ENCODE measurements at regions not wholly inside any gene's neighbourhood (a gene's known extent, or its start where the extent isn't known, plus 50 kb on each side); places are given as distances from the start of the nearest gene placed in this dataset.

- ChIA-PET POLR2A (no interaction called here), CTCF (no interaction called here)
- H3K9me3 Mint-ChIP-seq (ENCODE audit: insufficient read depth): peaks cover 4% of the 10 kb centered on the region
- H3K4me1 Mint-ChIP-seq (ENCODE audit: low read depth): no peaks in the 10 kb centered on the region
- no peak for DNase-seq
- no peak overlapping the region for H3K4me3 Mint-ChIP-seq
- H3K27me3 Mint-ChIP-seq (ENCODE audit: low read depth): no peaks in the 10 kb centered on the region
- H3K36me3 Mint-ChIP-seq (ENCODE audit: low read depth): no peaks in the 10 kb centered on the region
- no peak for ATAC-seq
- no peak overlapping the region for H3K27ac Mint-ChIP-seq
Observed at GRCh38 chr4:115803825-115804224, 690.4 kb upstream of the NDST4 start.

DNA sequence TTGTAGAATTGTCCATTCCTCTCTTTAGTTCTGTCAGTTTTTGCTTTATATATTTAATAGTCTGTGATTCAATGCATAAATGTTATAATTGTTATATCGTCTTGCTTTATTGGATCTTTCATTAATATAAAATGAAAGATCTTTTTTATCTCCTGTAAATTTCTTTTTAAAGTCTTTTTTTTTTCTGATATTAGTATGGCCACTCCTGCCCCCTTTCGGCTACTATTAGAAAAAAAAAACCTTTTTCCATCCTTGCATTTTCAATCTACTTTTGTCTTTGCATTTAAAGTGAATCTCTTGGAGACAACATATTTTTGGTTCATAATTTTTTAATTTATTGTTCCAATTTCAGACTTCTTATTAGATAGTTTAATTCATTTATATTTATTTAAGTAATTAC lies 677.4 kb upstream of the NDST4 start:
- ATAC-seq: no peak
- no peak overlapping the region for H3K4me3 Mint-ChIP-seq
- CTCF ChIA-PET: no interaction called here

DNA sequence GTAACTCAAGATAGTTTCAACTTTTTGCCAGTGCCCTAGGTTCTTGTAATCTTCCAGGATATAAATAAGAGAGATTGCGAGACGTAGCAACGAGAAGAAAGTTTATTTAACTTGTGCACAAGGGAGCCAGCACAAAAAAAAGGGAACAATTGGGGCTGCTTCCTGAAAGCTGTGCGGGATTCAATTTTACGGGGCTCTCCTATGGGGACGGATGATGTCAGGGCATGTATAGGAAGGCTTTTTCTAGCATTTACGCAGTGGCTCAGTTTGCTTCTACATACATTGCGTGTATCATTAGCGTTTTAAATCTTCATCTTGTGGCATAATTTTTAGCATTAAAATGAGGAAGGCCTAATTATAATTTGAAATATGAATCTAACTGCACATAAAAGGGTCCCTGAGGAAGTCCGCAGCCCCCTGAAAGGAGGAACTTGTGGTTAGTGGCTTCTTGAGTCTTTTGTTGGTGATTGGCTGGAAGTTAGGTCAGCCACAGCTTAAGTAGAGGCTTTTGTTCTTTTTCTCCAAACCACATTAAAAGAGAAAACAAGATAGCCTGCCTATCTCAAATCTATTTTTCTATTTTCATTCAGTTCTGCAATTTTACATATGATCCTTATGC lies 668.2 kb upstream of the NDST4 start:
- Mint-ChIP-seq H3K4me1 (ENCODE audit: low read depth) (peaks cover 9% of the 10 kb centered on the region), H3K27me3 (ENCODE audit: low read depth) (no peaks in the 10 kb centered on the region), H3K4me3 (no peak overlapping the region), H3K9me3 (ENCODE audit: insufficient read depth) (no peaks in the 10 kb centered on the region), H3K36me3 (ENCODE audit: low read depth) (no peaks in the 10 kb centered on the region), H3K27ac (no peak overlapping the region)
- POLR2A ChIA-PET: no interaction called here
- DNase-seq (no peak), ATAC-seq (no peak)
- CTCF ChIA-PET: no interaction called here

More for the DNA sequence above, 677.4 kb upstream of the NDST4 start:
- Mint-ChIP-seq H3K9me3 (ENCODE audit: insufficient read depth) (no peaks in the 10 kb centered on the region), H3K27ac (no peak overlapping the region), H3K4me1 (ENCODE audit: low read depth) (no peaks in the 10 kb centered on the region), H3K36me3 (ENCODE audit: low read depth) (no peaks in the 10 kb centered on the region), H3K27me3 (ENCODE audit: low read depth) (no peaks in the 10 kb centered on the region)
- POLR2A ChIA-PET: no interaction called here
- DNase-seq: no peak

DNA sequence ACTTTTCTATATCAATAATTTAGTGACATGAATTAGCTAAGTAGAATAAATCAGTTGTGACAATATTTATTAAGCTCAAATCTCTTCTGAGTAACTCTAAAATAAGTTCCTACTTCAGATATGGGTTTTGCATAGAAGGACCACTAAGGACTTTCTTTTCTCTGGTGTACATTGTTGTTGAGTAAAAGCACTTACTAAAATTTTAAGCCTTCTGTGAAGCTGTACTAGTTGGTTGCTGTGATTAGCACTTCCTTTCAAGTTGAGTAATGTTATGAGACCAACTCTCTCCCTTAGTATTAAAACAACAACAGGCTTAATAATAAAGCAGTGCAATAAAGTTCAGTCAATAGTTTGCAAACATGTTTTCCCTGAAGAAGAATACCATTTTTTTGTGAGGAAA lies 667.4 kb upstream of the NDST4 start:
- CTCF ChIA-PET: interaction anchor here (0.8 kb wide), 1 partner anchor 72 kb away, joined by 5 read pairs; no protein-coding TSS in a partner anchor
- no peak for ATAC-seq
- no peak for DNase-seq
- no peak overlapping the region for H3K27ac Mint-ChIP-seq
- H3K4me1 Mint-ChIP-seq (ENCODE audit: low read depth): peaks cover 9% of the 10 kb centered on the region
- H3K36me3 Mint-ChIP-seq (ENCODE audit: low read depth): no peaks in the 10 kb centered on the region
- POLR2A ChIA-PET: no interaction called here
- no peaks in the 10 kb centered on the region for H3K27me3 Mint-ChIP-seq (ENCODE audit: low read depth)
- H3K4me3 Mint-ChIP-seq: no peak overlapping the region
- H3K9me3 Mint-ChIP-seq (ENCODE audit: insufficient read depth): no peaks in the 10 kb centered on the region

GRCh38 chr4:115780268-115780667 lies 666.8 kb upstream of the NDST4 start:
- no peaks in the 10 kb centered on the region for H3K27me3 Mint-ChIP-seq (ENCODE audit: low read depth)
- no peak for ATAC-seq
- DNase-seq: no peak
- no peak overlapping the region for H3K27ac Mint-ChIP-seq
- H3K36me3 Mint-ChIP-seq (ENCODE audit: low read depth): no peaks in the 10 kb centered on the region
- POLR2A ChIA-PET: no interaction called here
- H3K9me3 Mint-ChIP-seq (ENCODE audit: insufficient read depth): no peaks in the 10 kb centered on the region
- H3K4me1 Mint-ChIP-seq (ENCODE audit: low read depth): peaks cover 9% of the 10 kb centered on the region
- H3K4me3 Mint-ChIP-seq: no peak overlapping the region
- CTCF ChIA-PET: interaction anchor here (0.8 kb wide), 1 partner anchor 72 kb away, joined by 5 read pairs; no protein-coding TSS in a partner anchor

- DNase-seq: no peak
- no peaks in the 10 kb centered on the region for H3K4me1 Mint-ChIP-seq (ENCODE audit: low read depth)
- no peak overlapping the region for H3K4me3 Mint-ChIP-seq
- POLR2A ChIA-PET: no interaction called here
- H3K36me3 Mint-ChIP-seq (ENCODE audit: low read depth): no peaks in the 10 kb centered on the region
- CTCF ChIA-PET: no interaction called here
- no peak for ATAC-seq
- no peak overlapping the region for H3K27ac Mint-ChIP-seq
- H3K9me3 Mint-ChIP-seq (ENCODE audit: insufficient read depth): no peaks in the 10 kb centered on the region
- no peaks in the 10 kb centered on the region for H3K27me3 Mint-ChIP-seq (ENCODE audit: low read depth)
Observed at GRCh38 chr4:115770046-115770543, 656.7 kb upstream of the NDST4 start.

GRCh38 chr4:115769396-115769795 lies 656.0 kb upstream of the NDST4 start:
- Mint-ChIP-seq H3K4me3 (no peak overlapping the region), H3K27ac (no peak overlapping the region), H3K27me3 (ENCODE audit: low read depth) (no peaks in the 10 kb centered on the region), H3K9me3 (ENCODE audit: insufficient read depth) (no peaks in the 10 kb centered on the region), H3K4me1 (ENCODE audit: low read depth) (no peaks in the 10 kb centered on the region), H3K36me3 (ENCODE audit: low read depth) (no peaks in the 10 kb centered on the region)
- POLR2A ChIA-PET: no interaction called here
- DNase-seq: no peak
- CTCF ChIA-PET: no interaction called here
- no peak for ATAC-seq

DNA sequence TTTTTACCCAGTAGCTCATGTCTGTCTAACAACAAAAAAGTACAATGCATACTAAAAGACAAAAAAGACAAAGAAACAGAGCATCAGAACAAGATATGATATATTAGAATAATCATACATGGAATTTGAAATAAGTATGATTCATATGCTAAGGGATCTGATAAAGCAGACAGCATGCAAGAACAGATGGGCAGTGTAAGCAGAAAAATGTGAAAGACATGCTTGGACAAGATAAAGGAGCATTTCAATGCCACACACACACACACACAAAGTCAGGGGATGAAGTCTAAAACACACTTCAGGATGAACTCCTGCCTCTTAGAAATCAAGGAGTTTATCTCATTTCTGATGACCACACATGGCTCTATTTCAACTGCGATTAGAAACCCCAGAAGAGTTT lies 649.6 kb upstream of the NDST4 start:
- no peaks in the 10 kb centered on the region for H3K36me3 Mint-ChIP-seq (ENCODE audit: low read depth)
- ATAC-seq (no peak), DNase-seq (no peak)
- no peaks in the 10 kb centered on the region for H3K9me3 Mint-ChIP-seq (ENCODE audit: insufficient read depth)
- ChIA-PET CTCF (no interaction called here), POLR2A (no interaction called here)
- H3K27me3 Mint-ChIP-seq (ENCODE audit: low read depth): no peaks in the 10 kb centered on the region
- H3K4me1 Mint-ChIP-seq (ENCODE audit: low read depth): no peaks in the 10 kb centered on the region
- no peak overlapping the region for H3K4me3 Mint-ChIP-seq
- no peak overlapping the region for H3K27ac Mint-ChIP-seq

GRCh38 chr4:115759231-115759630 lies 645.8 kb upstream of the NDST4 start:
- Mint-ChIP-seq H3K4me3 (no peak overlapping the region), H3K9me3 (ENCODE audit: insufficient read depth) (no peaks in the 10 kb centered on the region), H3K36me3 (ENCODE audit: low read depth) (no peaks in the 10 kb centered on the region), H3K27me3 (ENCODE audit: low read depth) (no peaks in the 10 kb centered on the region), H3K4me1 (ENCODE audit: low read depth) (no peaks in the 10 kb centered on the region), H3K27ac (no peak overlapping the region)
- no peak for DNase-seq
- ATAC-seq: no peak
- ChIA-PET CTCF (no interaction called here), POLR2A (no interaction called here)

DNA sequence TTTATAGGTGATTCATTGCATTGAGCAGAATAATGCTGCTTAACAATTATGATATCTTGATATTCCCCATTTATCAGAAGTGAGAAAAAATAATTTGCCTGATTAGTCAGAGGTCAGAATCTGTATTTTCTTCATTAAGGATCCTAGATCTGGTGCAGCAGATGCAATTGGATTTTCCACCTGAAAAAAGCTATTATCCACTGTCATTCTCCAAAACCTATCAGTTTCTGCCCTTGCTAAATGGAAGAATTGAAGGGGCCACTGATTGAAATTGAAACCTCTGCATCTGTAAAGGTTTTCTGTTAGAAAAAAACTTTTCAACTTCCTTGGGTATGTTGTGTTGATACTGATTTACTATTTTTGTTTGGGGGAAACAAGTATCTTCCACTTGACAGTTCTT lies 636.0 kb upstream of the NDST4 start:
- ATAC-seq: no peak
- Mint-ChIP-seq H3K9me3 (ENCODE audit: insufficient read depth) (peaks cover 13% of the 10 kb centered on the region), H3K36me3 (ENCODE audit: low read depth) (no peaks in the 10 kb centered on the region), H3K4me1 (ENCODE audit: low read depth) (no peaks in the 10 kb centered on the region), H3K27ac (no peak overlapping the region), H3K4me3 (no peak overlapping the region), H3K27me3 (ENCODE audit: low read depth) (no peaks in the 10 kb centered on the region)
- ChIA-PET POLR2A (no interaction called here), CTCF (no interaction called here)
- DNase-seq: no peak

DNA sequence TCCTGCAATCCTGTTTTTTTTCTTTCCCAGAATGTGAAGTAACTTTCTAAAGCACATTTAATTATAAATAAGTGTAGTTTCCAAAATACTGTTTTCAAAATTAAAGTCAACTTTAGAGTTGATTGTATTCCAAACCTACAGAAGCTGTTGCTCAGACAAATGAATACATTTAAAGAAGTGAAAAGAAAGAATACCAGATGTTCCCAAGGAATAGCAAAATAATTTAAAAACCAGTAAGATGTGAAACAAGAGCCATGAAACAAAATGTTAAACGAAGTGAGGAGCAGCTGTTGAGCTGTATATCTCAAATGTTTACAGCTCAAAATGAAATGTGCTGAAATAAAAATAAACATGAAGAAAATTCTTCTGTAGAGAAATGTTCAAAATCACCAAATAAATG lies 627.4 kb upstream of the NDST4 start:
- Mint-ChIP-seq H3K27me3 (ENCODE audit: low read depth) (no peaks in the 10 kb centered on the region), H3K4me3 (no peak overlapping the region), H3K9me3 (ENCODE audit: insufficient read depth) (no peaks in the 10 kb centered on the region), H3K27ac (no peak overlapping the region), H3K4me1 (ENCODE audit: low read depth) (no peaks in the 10 kb centered on the region), H3K36me3 (ENCODE audit: low read depth) (no peaks in the 10 kb centered on the region)
- ATAC-seq (no peak), DNase-seq (no peak)
- CTCF ChIA-PET: no interaction called here
- POLR2A ChIA-PET: no interaction called here

GRCh38 chr4:115729739-115730266 lies 616.4 kb upstream of the NDST4 start:
- Mint-ChIP-seq H3K4me3 (no peak overlapping the region), H3K27me3 (ENCODE audit: low read depth) (no peaks in the 10 kb centered on the region), H3K4me1 (ENCODE audit: low read depth) (no peaks in the 10 kb centered on the region), H3K9me3 (ENCODE audit: insufficient read depth) (no peaks in the 10 kb centered on the region), H3K36me3 (ENCODE audit: low read depth) (no peaks in the 10 kb centered on the region), H3K27ac (no peak overlapping the region)
- ATAC-seq (no peak), DNase-seq (no peak)
- ChIA-PET CTCF (no interaction called here), POLR2A (no interaction called here)

DNA sequence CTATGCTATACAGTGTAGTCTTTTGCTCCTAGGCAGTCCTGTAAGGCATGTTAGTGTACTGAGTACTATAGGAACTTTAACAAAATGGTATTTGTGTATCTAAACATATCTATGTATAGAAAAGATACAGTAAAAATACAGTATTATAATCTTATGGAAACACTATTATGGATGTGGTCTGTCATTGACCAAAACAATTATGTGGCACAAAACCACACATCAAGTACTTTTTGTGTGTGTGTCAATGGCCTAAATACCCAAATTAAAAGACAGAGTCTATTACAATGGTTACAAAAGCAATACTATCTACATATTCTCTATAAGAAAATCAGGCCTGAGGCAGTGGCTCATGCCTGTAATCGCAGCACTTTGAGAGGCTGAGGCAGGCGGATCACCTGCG lies 610.2 kb upstream of the NDST4 start:
- Mint-ChIP-seq H3K36me3 (ENCODE audit: low read depth) (no peaks in the 10 kb centered on the region), H3K9me3 (ENCODE audit: insufficient read depth) (peaks cover 4% of the 10 kb centered on the region), H3K4me3 (no peak overlapping the region), H3K4me1 (ENCODE audit: low read depth) (no peaks in the 10 kb centered on the region), H3K27me3 (ENCODE audit: low read depth) (no peaks in the 10 kb centered on the region), H3K27ac (no peak overlapping the region)
- ChIA-PET CTCF (no interaction called here), POLR2A (no interaction called here)
- ATAC-seq (no peak), DNase-seq (no peak)
